Ishikawa (cell line): ENCODE measurements at regions not wholly inside any gene's neighbourhood (a gene's known extent, or its start where the extent isn't known, plus 50 kb on each side); places are given as distances from the start of the nearest gene placed in this dataset.

ENCODE experiments used
- CEBPB ChIP-seq: IDR thresholded peaks from 2 replicates; pipeline ENCODE4 v1.6.1; 2012
- CREB1 ChIP-seq: IDR thresholded peaks from 2 replicates; pipeline ENCODE4 v1.6.1; 2012; ENCODE audit warnings: low read depth
- EGR1 ChIP-seq: IDR thresholded peaks from 2 replicates; pipeline ENCODE4 v1.6.1; 2012
- EP300 ChIP-seq: IDR thresholded peaks from 2 replicates; pipeline ENCODE4 v1.6.1; 2012; ENCODE audit warnings: borderline replicate concordance
- FOXM1 ChIP-seq: IDR thresholded peaks from 2 replicates; pipeline ENCODE4 v1.6.1; 2012; ENCODE audit warnings: low read depth, borderline replicate concordance
- NFIC ChIP-seq: IDR thresholded peaks from 2 replicates; pipeline ENCODE4 v1.6.1; 2012
- RAD21 ChIP-seq: IDR thresholded peaks from 2 replicates; pipeline ENCODE4 v1.6.1; 2012; ENCODE audit warnings: low read depth
- TAF1 ChIP-seq: IDR thresholded peaks from 2 replicates; pipeline ENCODE4 v1.6.1; 2012; ENCODE audit warnings: low read depth, mild to moderate bottlenecking
- TCF12 ChIP-seq: IDR thresholded peaks from 2 replicates; pipeline ENCODE4 v1.6.1; 2012; ENCODE audit warnings: low read depth
- TEAD4 ChIP-seq: IDR thresholded peaks from 2 replicates; pipeline ENCODE4 v1.6.1; 2012
- YY1 ChIP-seq: IDR thresholded peaks from 2 replicates; pipeline ENCODE4 v1.6.1; 2012; ENCODE audit warnings: low read depth
- ZBTB7A ChIP-seq: IDR thresholded peaks from 2 replicates; pipeline ENCODE4 v1.6.1; 2012; ENCODE audit warnings: low read depth
- TF ChIP-seq, protein P1 (sequence below): IDR thresholded peaks from 2 replicates; pipeline ENCODE4 v1.6.1; 2012
- TF ChIP-seq, protein P2 (sequence below): IDR thresholded peaks from 2 replicates; pipeline ENCODE4 v1.6.1; 2012
- TF ChIP-seq, protein P3 (sequence below): IDR thresholded peaks from 2 replicates; pipeline ENCODE4 v1.6.1; 2012; ENCODE audit warnings: low read depth, mild to moderate bottlenecking

DNA sequence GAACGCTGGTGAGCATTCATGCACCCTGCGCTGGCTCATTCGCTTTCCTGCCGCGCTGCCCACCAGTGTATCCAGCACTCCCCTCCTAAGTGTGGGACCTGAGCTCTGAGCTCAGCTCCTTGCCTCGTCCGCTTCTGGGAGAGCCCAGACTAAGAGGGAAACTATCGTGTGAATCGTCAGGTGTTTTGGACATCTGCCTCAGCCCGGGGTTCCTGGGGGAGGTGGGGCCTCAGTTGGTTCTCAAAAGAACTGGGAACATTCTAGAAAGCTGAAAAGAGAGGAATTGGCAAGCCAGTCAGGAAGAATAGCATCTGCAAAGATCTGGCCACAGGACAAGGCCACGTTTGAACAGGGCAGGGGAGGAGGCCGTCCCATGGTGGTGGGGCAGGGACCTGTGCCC, 205.4 kb upstream of the CIBAR2 start:
- TF ChIP-seq EP300 (no peak), ZBTB7A (no peak), TCF12 (no peak)

DNA sequence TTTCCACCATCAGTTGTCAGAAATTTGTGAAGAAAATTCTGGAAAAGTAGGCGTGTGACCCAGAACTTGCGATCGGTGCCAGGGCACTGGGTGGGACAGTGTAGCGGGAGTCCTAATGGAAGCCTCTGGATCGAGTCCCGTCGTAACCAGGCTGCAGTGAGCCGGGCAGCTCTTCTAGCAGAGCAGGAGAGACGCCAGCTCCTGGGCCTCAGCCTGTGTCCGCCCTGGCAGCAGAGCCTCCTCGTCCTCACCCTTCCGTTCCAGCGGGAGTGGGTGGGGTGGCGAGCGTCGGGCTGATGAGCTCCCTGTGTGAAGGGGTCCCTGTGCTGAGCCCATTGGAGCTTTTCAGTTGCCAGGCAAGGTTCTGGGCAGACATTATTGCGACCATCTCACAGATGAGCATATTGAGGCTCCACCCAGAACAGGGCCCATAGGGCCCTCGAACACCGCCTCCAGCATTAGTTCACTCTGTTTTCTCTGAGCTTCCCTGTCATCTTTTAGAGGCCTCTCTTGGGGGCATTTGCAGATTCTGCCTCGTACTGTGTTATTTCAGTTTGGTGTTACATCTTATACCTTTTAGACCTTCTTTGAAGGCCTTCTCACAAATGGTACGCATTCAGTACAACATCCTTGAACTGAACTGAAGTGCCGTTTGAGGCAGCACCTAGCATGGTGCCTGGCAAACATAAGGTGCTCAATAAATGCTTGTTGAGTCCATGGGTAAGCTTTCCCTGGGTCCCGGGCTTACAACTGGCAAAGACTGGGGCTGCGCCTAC, 207.1 kb upstream of the CIBAR2 start:
- TF ChIP-seq ZBTB7A: no peak
- no peak for TF ChIP-seq EGR1
- no peak for TF ChIP-seq RAD21
- TF ChIP-seq EP300: no peak
- no peak for TF ChIP-seq TEAD4
- no peak for TF ChIP-seq CEBPB
- no peak for TF ChIP-seq CREB1
- no peak for TF ChIP-seq FOXM1
- TF ChIP-seq, protein P1, sequence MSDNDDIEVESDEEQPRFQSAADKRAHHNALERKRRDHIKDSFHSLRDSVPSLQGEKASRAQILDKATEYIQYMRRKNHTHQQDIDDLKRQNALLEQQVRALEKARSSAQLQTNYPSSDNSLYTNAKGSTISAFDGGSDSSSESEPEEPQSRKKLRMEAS: no peak
- no peak for TF ChIP-seq NFIC
- TF ChIP-seq TCF12: no peak
- no peak for TF ChIP-seq YY1
- TF ChIP-seq, protein P2, sequence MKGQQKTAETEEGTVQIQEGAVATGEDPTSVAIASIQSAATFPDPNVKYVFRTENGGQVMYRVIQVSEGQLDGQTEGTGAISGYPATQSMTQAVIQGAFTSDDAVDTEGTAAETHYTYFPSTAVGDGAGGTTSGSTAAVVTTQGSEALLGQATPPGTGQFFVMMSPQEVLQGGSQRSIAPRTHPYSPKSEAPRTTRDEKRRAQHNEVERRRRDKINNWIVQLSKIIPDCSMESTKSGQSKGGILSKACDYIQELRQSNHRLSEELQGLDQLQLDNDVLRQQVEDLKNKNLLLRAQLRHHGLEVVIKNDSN: no peak
- TF ChIP-seq, protein P3, sequence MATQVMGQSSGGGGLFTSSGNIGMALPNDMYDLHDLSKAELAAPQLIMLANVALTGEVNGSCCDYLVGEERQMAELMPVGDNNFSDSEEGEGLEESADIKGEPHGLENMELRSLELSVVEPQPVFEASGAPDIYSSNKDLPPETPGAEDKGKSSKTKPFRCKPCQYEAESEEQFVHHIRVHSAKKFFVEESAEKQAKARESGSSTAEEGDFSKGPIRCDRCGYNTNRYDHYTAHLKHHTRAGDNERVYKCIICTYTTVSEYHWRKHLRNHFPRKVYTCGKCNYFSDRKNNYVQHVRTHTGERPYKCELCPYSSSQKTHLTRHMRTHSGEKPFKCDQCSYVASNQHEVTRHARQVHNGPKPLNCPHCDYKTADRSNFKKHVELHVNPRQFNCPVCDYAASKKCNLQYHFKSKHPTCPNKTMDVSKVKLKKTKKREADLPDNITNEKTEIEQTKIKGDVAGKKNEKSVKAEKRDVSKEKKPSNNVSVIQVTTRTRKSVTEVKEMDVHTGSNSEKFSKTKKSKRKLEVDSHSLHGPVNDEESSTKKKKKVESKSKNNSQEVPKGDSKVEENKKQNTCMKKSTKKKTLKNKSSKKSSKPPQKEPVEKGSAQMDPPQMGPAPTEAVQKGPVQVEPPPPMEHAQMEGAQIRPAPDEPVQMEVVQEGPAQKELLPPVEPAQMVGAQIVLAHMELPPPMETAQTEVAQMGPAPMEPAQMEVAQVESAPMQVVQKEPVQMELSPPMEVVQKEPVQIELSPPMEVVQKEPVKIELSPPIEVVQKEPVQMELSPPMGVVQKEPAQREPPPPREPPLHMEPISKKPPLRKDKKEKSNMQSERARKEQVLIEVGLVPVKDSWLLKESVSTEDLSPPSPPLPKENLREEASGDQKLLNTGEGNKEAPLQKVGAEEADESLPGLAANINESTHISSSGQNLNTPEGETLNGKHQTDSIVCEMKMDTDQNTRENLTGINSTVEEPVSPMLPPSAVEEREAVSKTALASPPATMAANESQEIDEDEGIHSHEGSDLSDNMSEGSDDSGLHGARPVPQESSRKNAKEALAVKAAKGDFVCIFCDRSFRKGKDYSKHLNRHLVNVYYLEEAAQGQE: no peak
- TF ChIP-seq TAF1: no peak

DNA sequence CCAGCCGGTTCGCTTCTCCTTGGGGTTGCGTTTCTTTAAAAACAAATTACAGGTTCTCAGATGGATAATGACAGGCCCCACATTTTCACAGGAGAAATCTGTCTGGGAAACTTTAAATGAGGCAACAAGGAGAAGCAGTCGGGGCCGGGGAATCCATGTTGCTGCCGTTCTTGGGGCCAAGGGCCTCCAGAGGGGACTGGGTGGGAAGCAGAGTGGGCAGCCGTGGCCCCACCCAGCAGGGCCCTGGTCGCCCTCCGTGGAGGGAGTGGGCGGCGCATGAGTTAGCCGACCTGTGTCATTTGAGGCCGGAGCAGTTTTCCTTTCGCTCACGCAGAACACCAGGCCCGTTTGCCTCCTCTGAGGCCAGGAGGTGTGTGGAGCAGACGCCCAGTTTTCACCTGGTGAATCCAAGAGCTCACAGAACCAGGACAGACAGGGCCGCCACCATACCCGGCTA, 207.7 kb upstream of the CIBAR2 start:
- TF ChIP-seq TAF1: no peak

DNA sequence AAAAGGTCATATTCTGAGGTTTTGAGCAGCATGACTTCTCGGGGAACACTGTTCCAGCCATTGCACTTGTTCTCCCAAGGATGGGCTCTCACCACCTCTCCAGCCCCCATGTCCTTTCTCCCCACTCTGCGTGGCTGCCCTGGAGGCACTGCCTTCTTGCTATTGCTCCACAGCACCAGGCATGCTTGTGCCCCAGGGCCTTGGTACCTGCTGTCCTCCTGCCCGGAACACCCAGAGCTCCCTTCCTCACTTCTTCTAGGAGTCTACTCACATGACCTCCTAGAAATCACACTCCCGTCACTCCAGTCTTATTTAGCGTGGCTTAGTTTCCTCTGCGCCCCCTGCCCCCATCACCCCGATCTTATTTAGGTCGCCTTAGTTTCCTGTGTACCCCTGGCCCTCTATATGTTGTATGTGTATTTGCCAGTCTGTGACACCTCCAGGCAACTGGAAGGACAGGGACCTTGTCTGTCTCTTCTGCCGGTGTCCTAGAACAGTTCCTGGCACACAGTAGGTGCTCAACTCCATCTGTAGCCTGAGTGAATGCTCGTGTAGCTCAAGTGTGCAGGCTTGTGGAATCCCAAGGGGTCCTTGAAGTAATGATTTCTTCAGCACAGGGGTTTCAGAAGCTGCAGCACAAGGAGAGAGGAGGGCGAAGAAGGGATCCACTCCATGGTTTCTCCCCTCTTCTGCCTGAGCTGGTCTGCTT, 208.6 kb upstream of the CIBAR2 start:
- no peak for TF ChIP-seq CEBPB
- no peak for TF ChIP-seq EP300
- TF ChIP-seq, protein P3: no peak
- TF ChIP-seq, protein P2: no peak
- no peak for TF ChIP-seq CREB1
- TF ChIP-seq FOXM1: no peak
- TF ChIP-seq TEAD4: no peak
- no peak for TF ChIP-seq NFIC
- no peak for TF ChIP-seq TAF1
- TF ChIP-seq YY1: no peak
- no peak for TF ChIP-seq EGR1
- TF ChIP-seq TCF12: no peak
- TF ChIP-seq ZBTB7A: no peak
- TF ChIP-seq, protein P1: no peak
- TF ChIP-seq RAD21: no peak

DNA sequence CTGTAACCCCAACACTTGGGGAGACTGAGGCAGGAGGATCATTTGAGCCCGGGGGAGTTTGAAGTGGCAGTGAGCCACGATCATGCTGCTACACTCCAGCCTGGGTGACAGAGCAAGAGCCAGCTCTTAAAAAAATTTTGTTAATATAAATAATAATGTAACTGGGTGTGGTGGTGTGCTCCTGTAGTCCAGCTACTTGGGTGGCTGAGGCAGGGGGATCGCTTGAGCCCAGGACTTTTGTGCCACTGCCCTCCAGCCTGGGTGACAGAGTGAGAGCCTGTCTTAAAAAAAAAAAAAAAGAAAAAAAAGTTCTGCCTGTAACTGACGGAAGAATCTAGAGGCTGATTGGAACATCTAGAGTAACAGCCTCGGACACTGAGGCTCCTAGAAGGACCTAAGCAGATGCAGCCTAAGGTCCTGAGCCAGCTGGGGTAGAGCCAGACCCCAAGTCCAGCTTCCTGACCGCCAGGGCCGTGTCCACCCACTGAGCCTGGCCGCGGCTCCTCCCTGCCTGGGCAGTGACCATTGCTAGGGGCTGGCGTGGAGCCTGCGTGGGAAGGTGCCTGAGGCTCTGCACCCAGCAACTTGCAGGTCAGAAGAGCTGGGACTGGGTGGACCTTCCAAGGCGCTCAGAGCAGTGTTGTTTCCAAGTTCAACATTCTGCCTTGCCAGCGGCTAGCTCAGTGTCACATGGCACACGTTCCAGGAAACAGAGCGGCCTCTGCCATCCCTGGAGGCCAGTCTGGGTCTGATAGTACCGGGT, 209.4 kb upstream of the CIBAR2 start:
- TF ChIP-seq EGR1: peak; percentile 56; the same call in 1 of the 2 replicates
- TF ChIP-seq TCF12: no peak
- 0 out of 2 replicates have a peak, but pooled peaks have one; percentile 49 for TF ChIP-seq ZBTB7A
- TF ChIP-seq, protein P3: no peak
- TF ChIP-seq TEAD4: no peak
- TF ChIP-seq, protein P1: 0 out of 2 replicates have a peak, but pooled peaks have one; percentile 47
- TF ChIP-seq CEBPB: no peak
- TF ChIP-seq RAD21: no peak
- TF ChIP-seq EP300: no peak
- peak; percentile 28; the same call in 1 of the 2 replicates for TF ChIP-seq TAF1
- TF ChIP-seq YY1: no peak
- peak; percentile 36; the same call in 1 of the 2 replicates for TF ChIP-seq NFIC
- TF ChIP-seq CREB1: no peak
- TF ChIP-seq, protein P2: peak; percentile 72
- TF ChIP-seq FOXM1: no peak
